Activated CD4-positive, alpha-beta memory T cell treated with anti-CD3 and anti-CD28 coated beads, Interleukin-2, amount 10 ng/mL, durations not matched to agents 7 days and 5 days (primary cell): ENCODE measurements at regions not wholly inside any gene's neighbourhood (a gene's known extent, or its start where the extent isn't known, plus 50 kb on each side); places are given as distances from the start of the nearest gene placed in this dataset.

Experiments
- CTCF ChIA-PET: fragments of 350-600 bp; sonication (Branson Sonifier 250); formaldehyde crosslinking; loops from one replicate; lab custom pipeline; 2021; ENCODE audit warnings: antibody characterized with exemption, inconsistent platforms; lab: Charles Lee
- POLR2A ChIA-PET: fragments of 350-600 bp; sonication (Branson Sonifier 250); formaldehyde crosslinking; loops from one replicate; lab custom pipeline; 2021; ENCODE audit warnings: antibody characterized with exemption; lab: Charles Lee
- DNase-seq: peaks from one replicate; pipeline ENCODE4 v3.0.0-alpha.2; 2020
- H3K27ac Mint-ChIP-seq: one replicate; pipeline ENCODE4 v1.8.0; 2021; ENCODE audit warnings: mild to moderate bottlenecking, mixed read lengths
- H3K27me3 Mint-ChIP-seq: one replicate; pipeline ENCODE4 v1.8.0; 2021; ENCODE audit warnings: mixed read lengths
- H3K36me3 Mint-ChIP-seq: one replicate; pipeline ENCODE4 v1.8.0; 2021; ENCODE audit warnings: low read depth, mixed read lengths
- H3K4me1 Mint-ChIP-seq: one replicate; pipeline ENCODE4 v1.8.0; 2021; ENCODE audit warnings: mixed read lengths
- H3K4me3 Mint-ChIP-seq: one replicate; pipeline ENCODE4 v1.8.0; 2021; ENCODE audit warnings: mild to moderate bottlenecking, mixed read lengths
- H3K9me3 Mint-ChIP-seq: one replicate; pipeline ENCODE4 v1.8.0; 2021; ENCODE audit warnings: mixed read lengths

GRCh38 chr21:16837721-16838120, 675.1 kb upstream of the CXADR start:
- CTCF ChIA-PET, result no interaction called here
- POLR2A ChIA-PET, result no interaction called here
- Mint-ChIP-seq H3K27me3 (no peaks in the 10 kb centered on the region), H3K36me3 (no peaks in the 10 kb centered on the region), H3K9me3 (peaks cover 3% of the 10 kb centered on the region), H3K4me3 (no peak overlapping the region), H3K4me1 (no peaks in the 10 kb centered on the region), H3K27ac (no peak overlapping the region)
- no peak for DNase-seq

GRCh38 chr21:16838331-16838730, 674.5 kb upstream of the CXADR start:
- H3K27ac Mint-ChIP-seq, result no peak overlapping the region
- H3K4me3 Mint-ChIP-seq, result no peak overlapping the region
- CTCF ChIA-PET, result no interaction called here

GRCh38 chr21:16840538-16840937, 672.3 kb upstream of the CXADR start:
- no peaks in the 10 kb centered on the region for H3K4me1 Mint-ChIP-seq
- no peaks in the 10 kb centered on the region for H3K27me3 Mint-ChIP-seq
- CTCF ChIA-PET, result no interaction called here

More at GRCh38 chr21:16838331-16838730, 674.5 kb upstream of the CXADR start:
- H3K9me3 Mint-ChIP-seq, result peaks cover 3% of the 10 kb centered on the region
- H3K27me3 Mint-ChIP-seq, result no peaks in the 10 kb centered on the region
- POLR2A ChIA-PET, result no interaction called here
- no peaks in the 10 kb centered on the region for H3K4me1 Mint-ChIP-seq
- DNase-seq, result no peak
- H3K36me3 Mint-ChIP-seq, result no peaks in the 10 kb centered on the region

GRCh38 chr21:16841975-16842695, 670.7 kb upstream of the CXADR start:
- Mint-ChIP-seq H3K27me3 (no peaks in the 10 kb centered on the region), H3K4me3 (no peak overlapping the region), H3K27ac (no peak overlapping the region), H3K36me3 (no peaks in the 10 kb centered on the region), H3K9me3 (peaks cover 7% of the 10 kb centered on the region), H3K4me1 (no peaks in the 10 kb centered on the region)
- ChIA-PET CTCF (no interaction called here), POLR2A (no interaction called here)
- DNase-seq, result no peak

More at GRCh38 chr21:16840538-16840937, 672.3 kb upstream of the CXADR start:
- Mint-ChIP-seq H3K4me3 (no peak overlapping the region), H3K9me3 (peaks cover 4% of the 10 kb centered on the region), H3K27ac (no peak overlapping the region), H3K36me3 (no peaks in the 10 kb centered on the region)
- POLR2A ChIA-PET, result no interaction called here
- DNase-seq, result no peak

- Mint-ChIP-seq H3K4me1 (no peaks in the 10 kb centered on the region), H3K36me3 (no peaks in the 10 kb centered on the region), H3K9me3 (peaks cover 7% of the 10 kb centered on the region), H3K27ac (no peak overlapping the region), H3K27me3 (no peaks in the 10 kb centered on the region), H3K4me3 (no peak overlapping the region)
- ChIA-PET POLR2A (no interaction called here), CTCF (no interaction called here)
- DNase-seq, result no peak
Observed at GRCh38 chr21:16842696-16843035, 670.2 kb upstream of the CXADR start.

- Mint-ChIP-seq H3K9me3 (peaks cover 8% of the 10 kb centered on the region), H3K4me1 (no peaks in the 10 kb centered on the region), H3K27me3 (no peaks in the 10 kb centered on the region), H3K27ac (no peak overlapping the region), H3K4me3 (no peak overlapping the region), H3K36me3 (no peaks in the 10 kb centered on the region)
- ChIA-PET POLR2A (no interaction called here), CTCF (no interaction called here)
- DNase-seq, result no peak
Observed at GRCh38 chr21:16847211-16847610, 665.6 kb upstream of the CXADR start.

GRCh38 chr21:16851054-16851453, 661.8 kb upstream of the CXADR start:
- H3K4me3 Mint-ChIP-seq, result no peak overlapping the region
- H3K27ac Mint-ChIP-seq, result no peak overlapping the region
- no peak for DNase-seq
- H3K4me1 Mint-ChIP-seq, result no peaks in the 10 kb centered on the region
- no peaks in the 10 kb centered on the region for H3K36me3 Mint-ChIP-seq
- H3K27me3 Mint-ChIP-seq, result no peaks in the 10 kb centered on the region
- ChIA-PET POLR2A (no interaction called here), CTCF (no interaction called here)
- peaks cover 17% of the 10 kb centered on the region for H3K9me3 Mint-ChIP-seq

- H3K27me3 Mint-ChIP-seq, result no peaks in the 10 kb centered on the region
- H3K4me1 Mint-ChIP-seq, result no peaks in the 10 kb centered on the region
- no peak overlapping the region for H3K27ac Mint-ChIP-seq
- ChIA-PET CTCF (no interaction called here), POLR2A (no interaction called here)
- H3K36me3 Mint-ChIP-seq, result no peaks in the 10 kb centered on the region
- peaks cover 14% of the 10 kb centered on the region for H3K9me3 Mint-ChIP-seq
- H3K4me3 Mint-ChIP-seq, result no peak overlapping the region
- no peak for DNase-seq
Observed at GRCh38 chr21:16855164-16855667, 657.6 kb upstream of the CXADR start.

- Mint-ChIP-seq H3K4me3 (no peak overlapping the region), H3K27me3 (no peaks in the 10 kb centered on the region), H3K9me3 (peaks cover 11% of the 10 kb centered on the region), H3K27ac (no peak overlapping the region), H3K4me1 (no peaks in the 10 kb centered on the region), H3K36me3 (no peaks in the 10 kb centered on the region)
- DNase-seq, result no peak
- CTCF ChIA-PET, result no interaction called here
- POLR2A ChIA-PET, result no interaction called here
Observed at GRCh38 chr21:16863362-16863905, 649.4 kb upstream of the CXADR start.

GRCh38 chr21:16863908-16864307, 648.9 kb upstream of the CXADR start:
- POLR2A ChIA-PET, result no interaction called here
- no peak overlapping the region for H3K27ac Mint-ChIP-seq
- no peaks in the 10 kb centered on the region for H3K27me3 Mint-ChIP-seq
- CTCF ChIA-PET, result no interaction called here
- H3K4me3 Mint-ChIP-seq, result no peak overlapping the region
- H3K9me3 Mint-ChIP-seq, result peaks cover 11% of the 10 kb centered on the region
- H3K36me3 Mint-ChIP-seq, result no peaks in the 10 kb centered on the region
- H3K4me1 Mint-ChIP-seq, result no peaks in the 10 kb centered on the region
- no peak for DNase-seq

GRCh38 chr21:16865632-16866031, 647.2 kb upstream of the CXADR start:
- ChIA-PET CTCF (no interaction called here), POLR2A (no interaction called here)
- Mint-ChIP-seq H3K4me1 (no peaks in the 10 kb centered on the region), H3K36me3 (no peaks in the 10 kb centered on the region), H3K9me3 (peaks cover 11% of the 10 kb centered on the region), H3K27ac (no peak overlapping the region), H3K4me3 (no peak overlapping the region), H3K27me3 (no peaks in the 10 kb centered on the region)
- no peak for DNase-seq

GRCh38 chr21:16866851-16867250, 646.0 kb upstream of the CXADR start:
- Mint-ChIP-seq H3K27me3 (no peaks in the 10 kb centered on the region), H3K4me1 (no peaks in the 10 kb centered on the region), H3K27ac (no peak overlapping the region), H3K36me3 (no peaks in the 10 kb centered on the region), H3K9me3 (peaks cover 10% of the 10 kb centered on the region), H3K4me3 (no peak overlapping the region)
- POLR2A ChIA-PET, result no interaction called here
- no peak for DNase-seq
- CTCF ChIA-PET, result no interaction called here

GRCh38 chr21:16870103-16870502, 642.7 kb upstream of the CXADR start:
- no peak for DNase-seq
- no peaks in the 10 kb centered on the region for H3K4me1 Mint-ChIP-seq
- POLR2A ChIA-PET, result no interaction called here
- H3K9me3 Mint-ChIP-seq, result peaks cover 7% of the 10 kb centered on the region
- no peaks in the 10 kb centered on the region for H3K27me3 Mint-ChIP-seq
- H3K36me3 Mint-ChIP-seq, result no peaks in the 10 kb centered on the region
- H3K4me3 Mint-ChIP-seq, result no peak overlapping the region
- CTCF ChIA-PET, result no interaction called here
- no peak overlapping the region for H3K27ac Mint-ChIP-seq

GRCh38 chr21:16872616-16873015, 640.2 kb upstream of the CXADR start:
- CTCF ChIA-PET, result no interaction called here
- H3K9me3 Mint-ChIP-seq, result peaks cover 5% of the 10 kb centered on the region

More at GRCh38 chr21:16872616-16873015, 640.2 kb upstream of the CXADR start:
- H3K27ac Mint-ChIP-seq, result no peak overlapping the region
- no peak for DNase-seq
- no peak overlapping the region for H3K4me3 Mint-ChIP-seq
- no peaks in the 10 kb centered on the region for H3K36me3 Mint-ChIP-seq
- H3K27me3 Mint-ChIP-seq, result no peaks in the 10 kb centered on the region
- POLR2A ChIA-PET, result no interaction called here
- H3K4me1 Mint-ChIP-seq, result no peaks in the 10 kb centered on the region
